Ishikawa (cell line): ENCODE measurements at regions not wholly inside any gene's neighbourhood (a gene's known extent, or its start where the extent isn't known, plus 50 kb on each side); places are given as distances from the start of the nearest gene placed in this dataset.

Experiments used
- CEBPB ChIP-seq: IDR thresholded peaks from 2 replicates; pipeline ENCODE4 v1.6.1; 2012
- CREB1 ChIP-seq: IDR thresholded peaks from 2 replicates; pipeline ENCODE4 v1.6.1; 2012; ENCODE audit warnings: low read depth
- MAX ChIP-seq: IDR thresholded peaks from 2 replicates; pipeline ENCODE4 v1.6.1; 2012
- RAD21 ChIP-seq: IDR thresholded peaks from 2 replicates; pipeline ENCODE4 v1.6.1; 2012; ENCODE audit warnings: low read depth
- TAF1 ChIP-seq: IDR thresholded peaks from 2 replicates; pipeline ENCODE4 v1.6.1; 2012; ENCODE audit warnings: low read depth, mild to moderate bottlenecking
- TEAD4 ChIP-seq: IDR thresholded peaks from 2 replicates; pipeline ENCODE4 v1.6.1; 2012
- YY1 ChIP-seq: IDR thresholded peaks from 2 replicates; pipeline ENCODE4 v1.6.1; 2012; ENCODE audit warnings: low read depth
- ZBTB7A ChIP-seq: IDR thresholded peaks from 2 replicates; pipeline ENCODE4 v1.6.1; 2012; ENCODE audit warnings: low read depth
- TF ChIP-seq, protein P1 (sequence below): IDR thresholded peaks from 2 replicates; pipeline ENCODE4 v1.6.1; 2012

DNA sequence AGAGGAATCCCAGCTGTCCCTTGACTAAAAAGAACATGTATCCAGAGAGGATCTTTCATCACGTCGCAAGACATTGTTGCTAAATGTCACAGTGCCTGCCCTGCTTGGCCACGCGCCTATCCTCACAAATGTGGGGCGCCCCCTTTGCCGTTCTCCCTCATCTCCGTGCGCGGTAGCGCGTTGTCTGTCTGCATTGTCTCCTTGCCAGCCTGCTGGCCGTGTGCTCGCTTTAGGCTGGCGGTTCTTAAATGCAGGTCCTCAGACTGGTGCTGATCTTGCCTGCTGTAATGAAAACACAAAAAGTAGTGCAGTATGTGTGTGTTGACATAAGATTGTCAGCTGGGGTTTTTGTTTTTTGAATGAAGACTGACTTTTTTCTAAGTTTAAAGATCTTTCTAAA lies 198.2 kb upstream of the RGS6 start:
- TF ChIP-seq, protein P1, sequence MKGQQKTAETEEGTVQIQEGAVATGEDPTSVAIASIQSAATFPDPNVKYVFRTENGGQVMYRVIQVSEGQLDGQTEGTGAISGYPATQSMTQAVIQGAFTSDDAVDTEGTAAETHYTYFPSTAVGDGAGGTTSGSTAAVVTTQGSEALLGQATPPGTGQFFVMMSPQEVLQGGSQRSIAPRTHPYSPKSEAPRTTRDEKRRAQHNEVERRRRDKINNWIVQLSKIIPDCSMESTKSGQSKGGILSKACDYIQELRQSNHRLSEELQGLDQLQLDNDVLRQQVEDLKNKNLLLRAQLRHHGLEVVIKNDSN = no peak
- no peak for TF ChIP-seq MAX
- TF ChIP-seq CEBPB = no peak
- TF ChIP-seq YY1 = no peak
- no peak for TF ChIP-seq RAD21
- no peak for TF ChIP-seq ZBTB7A
- no peak for TF ChIP-seq TAF1
- TF ChIP-seq TEAD4 = no peak
- TF ChIP-seq CREB1 = no peak
